ENCODE measurements at regions not wholly inside any gene's neighbourhood (a gene's known extent, or its start where the extent isn't known, plus 50 kb on each side); places are given as distances from the start of the nearest gene placed in this dataset.

- TF ChIP-seq CTCF (IDR thresholded peaks at IDR 0.05; ENCODE audit: insufficient read depth, low read length): no peak
- no peak overlapping the region for H3K4me3 ChIP-seq (ENCODE audit: low read depth, low read length)
- DNase-seq (ENCODE audit: low read depth): no peak
Observed at GRCh38 chr13:26895808-26896466, 135.4 kb upstream of the GPR12 start.

DNA sequence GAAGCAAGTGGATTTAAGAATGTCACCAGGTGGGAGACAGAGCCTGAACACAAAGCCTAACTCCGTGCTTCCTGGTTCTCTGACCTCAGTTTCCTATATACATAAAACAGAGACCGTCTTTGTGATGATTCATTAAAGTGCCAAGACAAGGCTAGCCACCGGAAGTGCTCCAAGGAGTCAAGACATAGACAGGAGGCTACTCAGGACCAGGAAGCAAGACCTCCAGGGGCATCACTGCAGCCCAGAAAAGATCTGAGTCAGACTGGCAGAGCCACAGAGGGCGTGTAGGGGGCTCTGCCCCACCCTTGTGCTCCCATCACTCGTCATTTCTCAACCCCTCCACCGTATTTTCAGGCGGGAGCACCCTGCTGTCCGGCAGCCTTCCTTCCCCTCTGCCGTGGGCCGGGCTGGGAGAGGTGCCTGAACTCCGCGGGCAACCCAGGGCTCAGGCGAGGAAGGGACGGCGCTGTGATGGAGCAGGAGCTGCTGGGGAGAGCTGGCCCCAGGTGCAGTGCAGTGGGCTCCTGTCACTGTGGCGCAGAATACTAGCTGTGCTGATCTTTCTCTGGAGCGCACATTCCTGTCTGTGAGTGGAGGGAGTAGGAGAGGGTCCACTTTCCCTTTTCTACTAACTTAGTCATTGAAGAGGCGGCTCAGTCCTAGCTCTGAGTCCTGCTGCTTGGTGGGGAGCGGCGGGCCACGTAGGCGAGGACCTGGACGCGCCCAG, 134.7 kb upstream of the GPR12 start:
- DNase-seq (ENCODE audit: low read depth): no peak
- TF ChIP-seq CTCF (IDR thresholded peaks at IDR 0.05; ENCODE audit: insufficient read depth, low read length): no peak
- H3K4me3 ChIP-seq (ENCODE audit: low read depth, low read length): no peak overlapping the region

DNA sequence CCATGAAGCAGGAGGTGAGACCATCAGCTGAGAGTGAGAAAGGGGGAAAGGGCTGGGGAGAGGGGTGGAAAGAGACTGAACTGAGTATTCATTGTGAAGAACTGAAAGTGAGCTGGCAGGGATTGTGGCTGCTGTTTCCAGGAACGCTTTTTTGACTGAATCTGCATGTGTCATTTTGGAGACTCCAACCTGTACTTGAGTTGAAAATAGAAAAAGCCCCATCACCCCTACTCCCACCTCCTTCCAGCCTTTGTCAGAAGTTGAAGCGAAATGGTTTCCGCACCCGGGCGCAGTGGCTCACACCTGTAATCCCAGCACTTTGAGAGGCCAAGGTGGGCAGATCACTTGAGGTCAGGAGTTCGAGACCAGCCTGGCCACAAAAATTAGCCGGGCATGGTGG, 128.0 kb upstream of the GPR12 start:
- no peak for DNase-seq (ENCODE audit: low read depth)
- TF ChIP-seq CTCF (IDR thresholded peaks at IDR 0.05; ENCODE audit: insufficient read depth, low read length): no peak
- H3K4me3 ChIP-seq (ENCODE audit: low read depth, low read length): no peak overlapping the region

GRCh38 chr13:26887594-26887993, 127.0 kb upstream of the GPR12 start:
- no peak overlapping the region for H3K4me3 ChIP-seq (ENCODE audit: low read depth, low read length)
- no peak for TF ChIP-seq CTCF (IDR thresholded peaks at IDR 0.05; ENCODE audit: insufficient read depth, low read length)
- no peak for DNase-seq (ENCODE audit: low read depth)

GRCh38 chr13:26883613-26884257, 123.1 kb upstream of the GPR12 start:
- TF ChIP-seq CTCF (IDR thresholded peaks at IDR 0.05; ENCODE audit: insufficient read depth, low read length): no peak
- no peak overlapping the region for H3K4me3 ChIP-seq (ENCODE audit: low read depth, low read length)
- no peak for DNase-seq (ENCODE audit: low read depth)

DNA sequence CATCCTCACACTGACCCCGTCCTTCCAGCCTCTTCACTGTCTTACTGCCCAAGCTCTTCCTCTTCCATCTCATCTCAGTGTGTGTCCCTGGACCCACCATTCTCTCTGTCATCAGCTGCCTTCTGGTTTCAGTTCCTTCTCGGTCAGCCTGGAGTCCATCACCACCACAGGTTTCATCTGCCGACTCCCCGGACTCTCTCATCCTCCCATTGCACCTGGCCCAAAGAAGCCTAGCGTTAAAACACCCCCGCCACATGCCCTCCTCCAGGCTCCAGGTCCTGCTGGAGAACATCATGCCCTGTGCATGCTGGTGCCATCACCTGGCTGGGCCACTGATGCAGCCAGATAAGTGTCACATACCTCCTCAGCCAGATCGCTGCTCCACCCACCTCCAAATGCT, 122.1 kb upstream of the GPR12 start:
- DNase-seq (ENCODE audit: low read depth): no peak
- TF ChIP-seq CTCF (IDR thresholded peaks at IDR 0.05; ENCODE audit: insufficient read depth, low read length): no peak
- H3K4me3 ChIP-seq (ENCODE audit: low read depth, low read length): no peak overlapping the region

Data from fibroblast of the aortic adventitia (primary cell).